ENCODE measurements at regions not wholly inside any gene's neighbourhood (a gene's known extent, or its start where the extent isn't known, plus 50 kb on each side); places are given as distances from the start of the nearest gene placed in this dataset.

DNA sequence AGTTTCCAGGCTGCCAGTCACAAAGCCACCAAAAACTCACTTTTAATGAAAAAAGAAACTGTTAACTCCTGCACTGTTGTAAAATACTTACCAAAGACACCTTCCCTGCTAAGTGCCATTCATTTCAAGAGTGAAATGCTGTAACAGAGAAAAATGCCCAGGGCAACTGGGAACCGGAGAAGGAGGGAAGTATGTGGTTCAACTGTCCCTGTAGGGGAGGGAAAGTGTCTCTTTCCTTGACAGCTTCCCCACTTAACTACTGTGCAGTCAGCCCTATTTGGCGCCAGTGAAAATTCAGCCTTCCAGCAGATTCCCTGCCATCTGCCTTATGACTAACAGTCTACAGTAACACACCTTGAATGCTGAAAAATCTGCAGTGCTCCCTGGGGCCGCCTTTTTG is 789.0 kb downstream of the DIAPH3 start:
- H3K27me3 ChIP-seq (ENCODE audit: insufficient read depth, low read length): no peaks in the 10 kb centered on the region
- H2AK5ac ChIP-seq (ENCODE audit: insufficient read length, low read length): no peak overlapping the region
- no peak for DNase-seq
- Mint-ChIP-seq H3K4me3 (no peak overlapping the region), H3K27ac (no peak overlapping the region; a peak in 1 of 7 replicates), H3K27me3 (ENCODE audit: low read depth) (no peaks in the 10 kb centered on the region; the same call in 1 of the 2 replicates), H3K36me3 (ENCODE audit: insufficient read depth in 1 of 3, low read depth in 3 of 3) (peaks cover 0 to 10% (median 2%) of the 10 kb centered on the region in 3 experiments; a peak in 3 of 7 replicates), H3K9me3 (peaks cover 0 to 4% of the 10 kb centered on the region in 2 experiments; a peak in 1 of 5 replicates), H3K4me1 (peaks cover 10 to 14% of the 10 kb centered on the region in 2 experiments; a peak in 3 of 4 replicates)
- H3K79me2 ChIP-seq (ENCODE audit: insufficient read depth, low read length): no peaks in the 10 kb centered on the region
- H3K4ac ChIP-seq (ENCODE audit: low read depth, low read length): no peak overlapping the region
- no peaks in the 10 kb centered on the region for H3K9me3 ChIP-seq (ENCODE audit: control insufficient read depth, low read depth, low read length)
- no peak overlapping the region for H2BK15ac ChIP-seq (ENCODE audit: low read depth, low read length)
- no peak overlapping the region for H3K4me2 ChIP-seq (ENCODE audit: insufficient read depth, insufficient read length, low read length)
- no peak overlapping the region for H3K14ac ChIP-seq (ENCODE audit: insufficient read depth, low read length)
- no peak overlapping the region for H3K27ac ChIP-seq (ENCODE audit: insufficient read length, low read depth, low read length)
- H2BK20ac ChIP-seq (ENCODE audit: low read depth, low read length, poor library complexity, severe bottlenecking): no peak overlapping the region
- no peak overlapping the region for H3K23ac ChIP-seq (ENCODE audit: insufficient read length, low read depth, low read length)
- peaks cover 4% of the 10 kb centered on the region; the same call in 1 of the 2 replicates for H3K4me1 ChIP-seq (ENCODE audit: insufficient read depth, low read length)
- no peak overlapping the region for H2BK12ac ChIP-seq (ENCODE audit: insufficient read length, low read depth, low read length)
- no peak overlapping the region for H4K91ac ChIP-seq (ENCODE audit: insufficient read length, low read depth, low read length)
- H3K9ac ChIP-seq (ENCODE audit: extremely low read depth, insufficient read length, low read length): no peak overlapping the region
- H4K20me1 ChIP-seq (ENCODE audit: control insufficient read depth, insufficient read depth, insufficient read length): no peaks in the 10 kb centered on the region
- no peak overlapping the region for H4K5ac ChIP-seq (ENCODE audit: insufficient read length, low read depth, low read length)
- H3K56ac ChIP-seq (ENCODE audit: insufficient read length, low read depth, low read length): no peak overlapping the region
- WGBS (ENCODE audit: extremely low coverage, insufficient read length, low lambda C conversion rate): no CpG with 5 or more reads among the region's 3 CpGs
- H3K23me2 ChIP-seq (ENCODE audit: insufficient read length, low read depth, low read length, poor library complexity, severe bottlenecking): no peaks in the 10 kb centered on the region
- no peak overlapping the region for H3K18ac ChIP-seq (ENCODE audit: insufficient read length, low read depth, low read length)
- H2AFZ ChIP-seq (ENCODE audit: low read length): no peak overlapping the region
- no peak for TF ChIP-seq CTCF (conservative IDR thresholded peaks at IDR 0.05)
- no peak overlapping the region for H2BK120ac ChIP-seq (ENCODE audit: low read depth, low read length, poor library complexity, severe bottlenecking)
- no peaks in the 10 kb centered on the region for H3K79me1 ChIP-seq (ENCODE audit: insufficient read depth, low read depth, low read length, poor library complexity, severe bottlenecking)
- H3T11ph ChIP-seq (ENCODE audit: low read length): no peak overlapping the region
- no peak overlapping the region for H2BK5ac ChIP-seq (ENCODE audit: insufficient read length, low read length)
- no peak overlapping the region for H4K8ac ChIP-seq (replicated peaks; ENCODE audit: insufficient read length, low read depth, low read length)
